BJ (cell line): ENCODE measurements at regions not wholly inside any gene's neighbourhood (a gene's known extent, or its start where the extent isn't known, plus 50 kb on each side); places are given as distances from the start of the nearest gene placed in this dataset.

Experiments
- CTCF ChIA-PET: fragments of 350-600 bp; formaldehyde crosslinking; extraction: SDS; loops from one replicate; lab custom pipeline; 2021; ENCODE audit warnings: antibody characterized with exemption, inconsistent platforms; lab: Yijun Ruan, JAX
- POLR2A ChIA-PET: fragments of 300-600 bp; sonication (Branson Sonifier 250); formaldehyde crosslinking; extraction: SDS; loops from one replicate; lab custom pipeline; 2021; ENCODE audit warnings: antibody characterized with exemption; lab: Charles Lee
- DNase-seq: peaks from one replicate; pipeline ENCODE4 v3.0.0-alpha.2; 2011; ENCODE audit warnings: low read depth
- H3K27me3 ChIP-seq: 2 replicates; pipeline ENCODE4 v1.6.0; 2011; ENCODE audit warnings: low read length; ENCODE audit not compliant: control insufficient read depth, insufficient read depth
- H3K36me3 ChIP-seq: 2 replicates; pipeline ENCODE4 v1.5.1; 2011; ENCODE audit warnings: low read length; ENCODE audit not compliant: control insufficient read depth, insufficient read depth
- H3K4me3 ChIP-seq: 2 replicates; pipeline ENCODE4 v1.5.1; 2011; ENCODE audit warnings: low read depth, mild to moderate bottlenecking, control low read depth, low read length
- CTCF ChIP-seq: IDR thresholded peaks from 2 replicates; pipeline ENCODE4 v1.5.1; 2011; ENCODE audit warnings: low read depth, mild to moderate bottlenecking, control low read depth, inconsistent platforms, low read length, moderate library complexity; ENCODE audit not compliant: insufficient read depth

- DNase-seq: no peak
- no peaks in the 10 kb centered on the region for H3K36me3 ChIP-seq
- H3K4me3 ChIP-seq: no peak overlapping the region
- H3K27me3 ChIP-seq: no peaks in the 10 kb centered on the region
- TF ChIP-seq CTCF: no peak
- ChIA-PET POLR2A (no interaction called here), CTCF (no interaction called here)
Measured at GRCh38 chr7:83796760-83797159, 147.8 kb upstream of the SEMA3E start.

GRCh38 chr7:83794829-83795228 lies 145.9 kb upstream of the SEMA3E start:
- no peaks in the 10 kb centered on the region for H3K36me3 ChIP-seq
- no peak for TF ChIP-seq CTCF
- POLR2A ChIA-PET: no interaction called here
- no peak for DNase-seq
- CTCF ChIA-PET: no interaction called here
- no peak overlapping the region for H3K4me3 ChIP-seq
- H3K27me3 ChIP-seq: no peaks in the 10 kb centered on the region

GRCh38 chr7:83793558-83793957 lies 144.6 kb upstream of the SEMA3E start:
- POLR2A ChIA-PET: no interaction called here

GRCh38 chr7:83791737-83792136 lies 142.8 kb upstream of the SEMA3E start:
- Histone ChIP-seq H3K36me3 (no peaks in the 10 kb centered on the region), H3K4me3 (no peak overlapping the region), H3K27me3 (no peaks in the 10 kb centered on the region)
- ChIA-PET CTCF (no interaction called here), POLR2A (no interaction called here)
- DNase-seq: no peak
- TF ChIP-seq CTCF: no peak

More at GRCh38 chr7:83793558-83793957, 144.6 kb upstream of the SEMA3E start:
- no peaks in the 10 kb centered on the region for H3K27me3 ChIP-seq
- no peak overlapping the region for H3K4me3 ChIP-seq
- DNase-seq: no peak
- CTCF ChIA-PET: no interaction called here
- TF ChIP-seq CTCF: no peak
- H3K36me3 ChIP-seq: no peaks in the 10 kb centered on the region

GRCh38 chr7:83786858-83787257 lies 137.9 kb upstream of the SEMA3E start:
- no peak for DNase-seq
- Histone ChIP-seq H3K27me3 (no peaks in the 10 kb centered on the region), H3K4me3 (no peak overlapping the region), H3K36me3 (no peaks in the 10 kb centered on the region)
- CTCF ChIA-PET: no interaction called here
- POLR2A ChIA-PET: no interaction called here
- TF ChIP-seq CTCF: no peak
